Right lobe of liver (tissue), 6 donors: ENCODE measurements at regions not wholly inside any gene's neighbourhood (a gene's known extent, or its start where the extent isn't known, plus 50 kb on each side); places are given as distances from the start of the nearest gene placed in this dataset.

Experiments used
- ATAC-seq, 4 donors: fragments of 200-7000 bp; cut with Tn5 transposase; one replicate each; pipeline ENCODE4 v1.9.1; 2020; ENCODE audit warnings: mild to moderate bottlenecking in 4 of 4, moderate library complexity in 4 of 4
- DNase-seq, 3 donors: peaks; one replicate each; pipeline ENCODE4 v3.0.0-alpha.2; 2020
- H3K27ac ChIP-seq, 3 donors: fragments of 200-600 bp; one replicate each; pipeline ENCODE4 v1.8.0; 2022
- H3K27me3 ChIP-seq, 2 donors: fragments of 200-600 bp; one replicate each; pipeline ENCODE4 v1.8.0; 2022
- H3K36me3 ChIP-seq, 4 donors: fragments of 200-600 bp; sonication (generic) in 1 of 4; one replicate each; pipeline versions ENCODE4 v1.5.1 to v1.8.0; 2017 to 2022; ENCODE audit warnings: control low read depth in 1 of 4
- H3K4me1 ChIP-seq, 4 donors: fragments of 200-600 bp; sonication (generic) in 1 of 4; one replicate each; pipeline versions ENCODE4 v1.5.1 to v1.8.0; 2017 to 2022; ENCODE audit warnings: control low read depth in 1 of 4
- H3K4me3 ChIP-seq, 3 donors: fragments of 200-600 bp; one replicate each; pipeline ENCODE4 v1.8.0; 2022
- H3K9me3 ChIP-seq, 4 donors: fragments of 200-600 bp; sonication (generic) in 1 of 4; one replicate each; pipeline versions ENCODE4 v1.5.1 to v1.8.0; 2017 to 2022; ENCODE audit warnings: control low read depth in 1 of 4
- CTCF ChIP-seq, 4 donors: fragments of 200-600 bp in 3 of 4; fragments of 450-650 bp in 1 of 4; IDR thresholded peaks; one replicate each; pipeline versions ENCODE4 v1.5.1 to v1.8.0; 2016 to 2022; ENCODE audit warnings: antibody characterized with exemption in 4 of 4, mild to moderate bottlenecking in 2 of 4
- POLR2A ChIP-seq: fragments of 450-650 bp; IDR thresholded peaks from one replicate; pipeline ENCODE4 v1.6.1; 2017; ENCODE audit warnings: antibody characterized with exemption, mild to moderate bottlenecking
- WGBS: methylation state at CpG from one replicate; pipeline ENCODE4 v1.1.6; 2018; ENCODE audit warnings: low coverage, low lambda C conversion rate; ENCODE audit not compliant: insufficient coverage; ENCODE audit errors: missing lambda C conversion rate; 5-methylcytosine and 5-hydroxymethylcytosine counted together
- intact Hi-C, 2 donors: fragments of 100-400 bp; cut with DNase I; formaldehyde crosslinking; loops; one replicate each; pipeline versions ENCODE4 v1.11.2 to v1.14.1; 2022
- donor health status: DM: no; HTN: yes; CAD: no.
- donor health status: DM: no; HTN: no; CAD: no.
- donor health status: DM: no; HTN: no; CAD: no.
- donor health status: DM: no; HTN: yes; CAD: no.
- donor health status: DM: no; HTN: yes; CAD: no.

GRCh38 chr1:194930132-194930531 is 1678.1 kb downstream of the KCNT2 start:
- TF ChIP-seq CTCF (IDR thresholded peaks at IDR 0.05) (no peak), POLR2A (no peak)
- H3K4me1 ChIP-seq: no peaks in the 10 kb centered on the region
- ATAC-seq (no peak), DNase-seq (no peak)
- no peaks in the 10 kb centered on the region for H3K27me3 ChIP-seq
- no peak overlapping the region for H3K27ac ChIP-seq
- intact Hi-C loops: no loop called here
- no peaks in the 10 kb centered on the region for H3K36me3 ChIP-seq
- WGBS: 29% methylated on average over 2 of the region's 2 CpGs
- H3K4me3 ChIP-seq: no peak overlapping the region
- H3K9me3 ChIP-seq: no peaks in the 10 kb centered on the region

GRCh38 chr1:194929357-194929756 is 1678.9 kb downstream of the KCNT2 start:
- Histone ChIP-seq H3K27ac (no peak overlapping the region), H3K4me1 (no peaks in the 10 kb centered on the region), H3K9me3 (no peaks in the 10 kb centered on the region), H3K27me3 (no peaks in the 10 kb centered on the region), H3K4me3 (no peak overlapping the region), H3K36me3 (no peaks in the 10 kb centered on the region)
- TF ChIP-seq POLR2A: no peak
- TF ChIP-seq CTCF (IDR thresholded peaks at IDR 0.05): no peak
- intact Hi-C loops: no loop called here
- DNase-seq (no peak), ATAC-seq (no peak)

DNA sequence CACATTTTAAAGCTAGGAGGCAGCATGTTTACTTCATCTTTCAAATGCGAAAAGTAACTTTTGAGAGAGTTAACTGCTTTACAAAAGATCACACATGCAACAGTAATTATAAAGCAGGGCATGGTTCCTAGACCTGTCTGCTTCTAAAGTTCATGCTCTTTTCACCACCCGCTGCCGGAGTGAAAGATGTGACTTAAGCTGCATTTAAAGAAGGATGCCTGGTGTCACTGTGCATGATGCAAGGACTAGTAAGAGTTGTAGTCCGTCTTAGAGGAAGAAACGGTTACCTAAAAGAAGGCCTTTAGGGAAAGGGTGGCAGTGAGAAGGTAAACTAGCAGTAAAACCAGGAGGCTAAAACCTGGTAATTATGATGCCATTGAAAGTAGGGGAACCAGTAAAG is 1689.1 kb downstream of the KCNT2 start:
- no peak for DNase-seq
- 67% methylated on average over 4 of the region's 5 CpGs for WGBS
- Histone ChIP-seq H3K4me1 (no peaks in the 10 kb centered on the region), H3K27ac (no peak overlapping the region), H3K36me3 (no peaks in the 10 kb centered on the region), H3K4me3 (no peak overlapping the region), H3K9me3 (no peaks in the 10 kb centered on the region), H3K27me3 (no peaks in the 10 kb centered on the region)
- no peak for ATAC-seq
- intact Hi-C loops: no loop called here
- TF ChIP-seq CTCF (IDR thresholded peaks at IDR 0.05) (no peak), POLR2A (no peak)

DNA sequence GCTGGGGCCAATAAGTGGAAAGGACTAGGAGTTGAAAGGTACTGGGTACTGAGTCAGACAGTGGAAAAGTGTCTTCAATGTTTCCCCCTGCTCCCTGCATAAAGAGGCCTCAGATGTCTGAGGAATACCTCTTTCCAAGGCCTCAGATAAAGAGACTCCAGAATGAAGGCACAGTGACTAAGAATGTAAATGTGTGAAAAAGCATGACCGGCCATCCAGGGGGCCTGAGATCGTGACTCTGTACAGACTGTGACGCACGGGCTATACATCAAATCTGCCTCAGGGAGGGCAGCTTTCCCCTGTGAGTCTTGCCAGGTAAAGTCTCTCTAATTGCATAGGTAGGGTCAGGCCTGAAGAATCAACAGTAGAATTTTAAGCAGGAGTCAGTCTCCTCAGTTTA is 1690.5 kb downstream of the KCNT2 start:
- H3K27me3 ChIP-seq: no peaks in the 10 kb centered on the region
- no peaks in the 10 kb centered on the region for H3K4me1 ChIP-seq
- no peaks in the 10 kb centered on the region for H3K9me3 ChIP-seq
- ATAC-seq (no peak), DNase-seq (no peak)
- TF ChIP-seq POLR2A (no peak), CTCF (IDR thresholded peaks at IDR 0.05) (no peak)
- no peak overlapping the region for H3K4me3 ChIP-seq
- WGBS: no CpG with 5 or more reads among the region's 4 CpGs
- no peaks in the 10 kb centered on the region for H3K36me3 ChIP-seq
- intact Hi-C loops: no loop called here
- no peak overlapping the region for H3K27ac ChIP-seq

DNA sequence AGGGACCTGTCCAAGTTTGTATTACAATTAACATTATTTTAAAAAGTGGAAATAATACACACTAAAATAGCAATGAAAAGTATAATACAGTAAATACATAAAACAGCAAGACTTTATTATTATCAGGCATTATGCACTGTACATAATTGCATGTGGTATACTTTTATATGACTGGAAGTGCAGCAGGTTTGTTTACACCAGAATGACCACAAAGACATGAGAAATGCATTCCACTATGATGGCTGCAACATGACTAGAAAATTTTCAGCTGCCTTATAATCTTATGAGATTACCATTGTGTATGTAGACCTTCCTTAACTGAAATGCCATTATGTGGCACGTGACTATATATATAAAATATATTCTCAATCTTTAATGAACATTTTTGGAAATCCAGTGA is 1699.6 kb downstream of the KCNT2 start:
- H3K27me3 ChIP-seq: no peaks in the 10 kb centered on the region
- TF ChIP-seq CTCF (IDR thresholded peaks at IDR 0.05) (no peak), POLR2A (no peak)
- H3K9me3 ChIP-seq: no peaks in the 10 kb centered on the region
- H3K36me3 ChIP-seq: no peaks in the 10 kb centered on the region
- intact Hi-C loops: no loop called here
- no peak overlapping the region for H3K4me3 ChIP-seq
- no peaks in the 10 kb centered on the region for H3K4me1 ChIP-seq
- DNase-seq (no peak), ATAC-seq (no peak)
- 65% methylated on average over 1 of the region's 1 CpG for WGBS
- no peak overlapping the region for H3K27ac ChIP-seq
